HL-60/S4 treated with phorbol 12-myristate 13-acetate at 8.2 ng/mL for 4 days and 3 days (cell line): ENCODE measurements at regions not wholly inside any gene's neighbourhood (a gene's known extent, or its start where the extent isn't known, plus 50 kb on each side); places are given as distances from the start of the nearest gene placed in this dataset.

Source experiments
- in situ Hi-C: fragments of 300-500 bp; cut with MboI; formaldehyde crosslinking; loops from 2 replicates; pipeline ENCODE4 v1.15.0; 2022; ENCODE audit warnings: low sequenced_read_pairs

GRCh38 chr5:54753034-54753433 is 232.4 kb downstream of the ESM1 start:
- in situ Hi-C loops, result no loop called here

- in situ Hi-C loops, result no loop called here
These were observed 231.0 kb downstream of the SNX18 start for GRCh38 chr5:54748527-54748926.

- in situ Hi-C loops, result no loop called here
These were observed 229.3 kb downstream of the SNX18 start for GRCh38 chr5:54746777-54747398.

DNA sequence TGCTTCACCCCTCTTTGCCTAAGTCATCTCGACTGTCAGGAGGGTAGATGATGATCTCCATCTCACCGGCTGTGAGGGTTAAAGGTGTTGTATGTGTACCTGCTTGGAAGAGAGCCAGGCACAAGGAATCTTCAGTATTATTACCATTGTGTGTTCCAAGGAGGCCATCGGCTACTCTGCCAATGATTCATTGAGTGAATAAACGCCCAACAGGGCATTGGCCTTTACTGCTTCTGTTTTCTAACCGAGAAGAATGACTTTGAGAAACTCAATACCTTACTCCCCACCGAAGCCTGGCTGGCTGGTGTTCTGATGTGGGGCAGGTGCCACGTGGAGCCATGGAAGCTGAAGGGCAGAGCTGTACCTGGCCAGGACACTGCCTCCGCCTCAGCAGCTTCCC is 228.8 kb downstream of the SNX18 start:
- in situ Hi-C loops, result no loop called here

DNA sequence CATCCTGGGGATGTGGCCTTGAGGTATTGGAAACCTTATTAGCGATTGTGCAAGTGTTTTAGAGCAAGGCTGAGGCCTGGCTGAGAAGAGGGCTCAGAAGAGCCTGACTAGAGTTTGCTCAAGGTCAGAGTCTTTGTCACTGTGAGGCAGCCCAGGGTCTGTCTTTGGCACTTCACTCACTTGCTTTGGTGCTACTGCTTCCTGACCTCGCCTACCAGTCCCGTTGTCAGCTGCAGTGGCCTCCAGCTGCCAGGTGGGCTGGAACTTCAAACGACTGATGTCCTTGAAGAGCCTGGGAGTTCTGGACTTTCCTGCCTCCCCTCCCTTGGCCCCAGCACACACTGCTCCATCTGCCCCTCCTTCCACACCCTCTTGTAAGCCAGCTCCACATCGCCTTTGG is 228.0 kb downstream of the SNX18 start:
- in situ Hi-C loops, result no loop called here

- in situ Hi-C loops, result no loop called here
These were observed 226.6 kb downstream of the SNX18 start for GRCh38 chr5:54743997-54744788.

- in situ Hi-C loops, result no loop called here
These were observed 226.0 kb downstream of the SNX18 start for GRCh38 chr5:54743581-54743980.

DNA sequence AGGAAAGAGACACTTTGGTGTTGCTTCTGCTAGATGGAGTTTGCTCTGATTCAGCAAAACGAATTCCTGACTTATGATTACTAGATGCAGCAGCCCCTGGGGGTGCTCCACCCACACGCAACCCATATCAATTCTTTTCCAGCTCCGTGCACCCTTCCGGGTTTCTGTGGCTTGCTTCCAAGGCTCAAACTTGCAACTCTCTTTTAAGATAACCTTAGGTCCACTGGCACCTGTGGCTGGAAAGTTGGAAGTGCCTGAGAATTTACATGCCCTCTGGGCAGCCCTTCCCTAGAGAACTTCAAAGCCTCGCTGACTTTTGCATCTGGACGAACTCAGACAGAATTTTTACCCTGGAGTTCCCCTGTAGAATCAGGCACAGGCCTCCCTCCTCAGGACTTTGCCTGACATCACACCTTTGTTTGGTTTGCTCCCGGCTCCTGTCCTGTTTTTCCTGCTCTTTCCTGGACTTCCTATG is 224.9 kb downstream of the SNX18 start:
- in situ Hi-C loops, result no loop called here

DNA sequence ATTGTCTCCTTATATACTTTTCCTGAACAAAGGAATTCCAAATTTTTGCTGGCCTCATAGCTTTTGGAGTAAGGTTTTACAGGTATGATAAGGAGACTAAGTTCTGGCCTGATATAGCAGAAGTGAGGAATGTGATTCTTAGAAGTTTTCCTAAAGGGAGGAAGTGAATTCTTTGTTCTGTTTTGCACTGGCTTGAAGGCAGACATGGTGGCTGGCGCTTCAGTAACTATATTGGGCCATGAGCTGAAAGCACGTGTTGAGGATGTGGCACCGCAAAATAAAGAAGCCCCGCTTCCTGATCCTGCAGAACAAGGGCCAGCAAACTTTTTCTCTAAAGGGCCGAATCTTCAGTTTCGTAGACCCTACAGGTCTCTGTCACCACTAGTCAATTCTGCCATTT is 224.2 kb downstream of the SNX18 start:
- in situ Hi-C loops, result no loop called here

DNA sequence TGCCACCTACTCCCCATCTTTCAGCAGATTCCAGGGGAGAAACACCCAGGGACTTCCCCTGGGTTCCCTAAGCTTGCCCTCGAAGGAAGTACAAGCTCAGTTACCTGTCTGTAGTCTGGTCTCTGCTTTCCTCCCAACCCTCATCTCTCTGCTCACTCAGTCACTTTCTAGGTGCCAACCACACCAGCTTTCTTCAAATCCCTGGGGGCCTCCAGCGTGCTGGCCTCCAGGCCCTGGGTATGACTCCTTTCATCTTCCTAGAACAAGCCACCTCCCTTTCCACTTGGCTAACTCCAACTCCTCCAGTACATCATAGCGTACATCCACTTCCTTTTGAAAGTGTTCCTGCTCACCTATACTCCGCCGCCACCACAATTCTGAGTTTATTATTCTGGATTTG is 222.6 kb downstream of the SNX18 start:
- in situ Hi-C loops, result no loop called here

DNA sequence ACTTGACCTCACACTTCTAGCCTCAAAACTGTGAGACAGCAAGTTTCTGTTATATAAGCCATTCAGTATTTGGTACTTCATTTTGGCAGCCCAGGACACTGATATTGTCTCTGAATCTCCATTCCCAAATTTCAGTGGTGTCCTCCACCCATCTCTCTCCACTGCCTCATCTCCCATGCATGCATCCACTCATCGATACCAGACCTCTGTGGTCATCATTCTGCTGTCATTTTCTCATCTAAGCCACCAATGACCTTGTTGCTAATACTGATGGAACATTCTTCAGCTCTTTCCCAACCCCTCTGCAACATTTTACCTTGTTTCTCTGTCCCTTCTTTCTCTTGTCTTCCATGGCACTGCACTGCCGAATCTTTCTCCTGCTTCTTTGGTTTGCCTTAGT is 221.8 kb downstream of the SNX18 start:
- in situ Hi-C loops, result no loop called here

GRCh38 chr5:54738973-54739367 is 221.4 kb downstream of the SNX18 start:
- in situ Hi-C loops, result no loop called here

DNA sequence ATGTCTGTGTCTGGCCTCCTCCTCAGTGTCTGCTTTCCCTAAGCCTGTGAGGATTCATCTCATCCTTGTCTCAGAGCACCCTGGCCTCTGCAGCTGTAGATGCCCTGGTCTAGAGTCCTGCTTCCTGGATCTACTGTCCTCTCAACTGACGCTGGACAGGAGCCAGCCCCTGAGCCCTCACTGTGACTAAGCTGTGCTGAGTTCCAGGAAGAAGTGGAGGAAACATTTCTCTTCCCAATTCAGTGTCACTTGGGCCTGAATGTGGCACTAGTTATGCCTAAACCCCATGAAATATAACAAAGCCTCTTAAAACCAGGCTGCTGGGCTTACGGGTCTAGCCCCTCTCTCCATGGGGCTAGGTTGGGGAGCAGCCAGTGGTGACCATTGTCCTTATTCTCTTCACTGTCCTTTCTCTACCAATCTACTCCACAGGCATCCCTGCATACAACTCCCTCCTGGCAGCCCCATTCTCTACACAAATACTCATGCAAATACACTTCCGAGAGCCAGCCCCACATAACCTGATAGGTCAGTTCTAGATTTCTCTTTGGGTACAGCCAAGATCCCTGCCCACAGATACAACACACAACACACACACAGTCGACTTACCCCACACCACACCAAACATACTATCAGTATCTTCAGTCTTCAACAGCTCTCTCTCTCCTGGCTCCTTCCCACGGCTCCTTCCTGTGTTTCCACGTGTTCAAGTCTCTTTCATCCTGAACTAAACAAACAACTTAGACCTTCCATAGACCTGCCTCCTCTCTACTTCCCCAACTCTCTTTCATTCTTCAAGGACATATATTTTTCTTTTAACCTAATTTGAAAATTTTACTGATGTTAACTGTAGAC is 220.8 kb downstream of the SNX18 start:
- in situ Hi-C loops, result no loop called here

DNA sequence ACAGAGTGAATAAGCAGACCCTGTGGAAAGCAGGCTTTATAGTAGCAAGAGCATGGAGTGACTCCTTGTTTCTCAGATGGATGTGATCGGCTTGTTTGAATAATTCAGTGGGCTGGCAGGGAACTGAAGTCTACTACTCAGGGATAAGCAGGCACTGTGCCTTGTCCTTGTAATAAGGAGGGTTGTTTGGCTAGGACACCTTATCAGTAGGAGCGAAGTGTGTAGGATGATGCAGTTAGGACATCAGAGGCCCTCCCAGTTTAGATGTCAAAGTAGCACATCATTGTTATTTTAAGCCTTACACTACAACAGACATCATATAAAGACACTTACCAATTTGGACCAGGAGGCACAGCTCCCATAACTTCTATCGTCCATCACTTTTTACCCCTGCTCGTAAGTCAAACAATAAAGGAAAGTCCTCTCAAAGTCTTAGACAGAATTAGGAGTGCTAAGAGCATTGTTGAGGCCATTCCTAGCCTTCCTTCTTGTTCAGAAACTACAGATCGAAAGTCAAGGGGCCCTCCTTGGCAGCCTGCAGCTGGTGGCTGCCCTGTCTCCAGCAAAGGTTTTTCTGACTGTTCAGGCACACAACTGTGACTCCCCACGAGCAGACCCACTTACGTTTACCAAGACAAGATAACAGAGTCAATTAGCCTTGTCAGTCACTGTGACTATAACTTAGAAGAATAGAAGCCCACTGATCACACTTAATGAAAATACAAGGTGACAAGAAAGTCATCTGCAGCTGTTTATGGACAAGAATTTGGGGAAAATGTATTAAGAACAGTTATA is 218.6 kb downstream of the SNX18 start:
- in situ Hi-C loops, result no loop called here

DNA sequence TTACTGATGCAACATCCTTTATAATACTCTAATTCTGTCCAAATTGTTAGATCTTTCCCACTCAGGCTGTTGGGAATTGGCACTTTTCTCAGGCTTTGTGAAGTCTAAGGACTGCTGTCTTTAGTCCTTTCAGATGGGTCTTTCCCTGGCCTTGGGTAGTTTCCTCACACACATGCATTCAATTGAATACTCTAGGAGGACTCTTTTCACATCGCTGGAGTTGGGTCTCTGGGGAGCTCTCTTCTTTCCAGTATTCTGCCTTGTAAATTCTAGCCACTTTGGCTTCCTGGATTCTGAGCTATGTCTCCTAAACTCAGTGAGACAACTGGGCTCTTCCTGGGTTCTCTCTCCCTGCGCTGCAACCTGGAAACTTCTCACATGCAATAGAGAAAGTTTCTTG is 215.5 kb downstream of the SNX18 start:
- in situ Hi-C loops, result no loop called here

DNA sequence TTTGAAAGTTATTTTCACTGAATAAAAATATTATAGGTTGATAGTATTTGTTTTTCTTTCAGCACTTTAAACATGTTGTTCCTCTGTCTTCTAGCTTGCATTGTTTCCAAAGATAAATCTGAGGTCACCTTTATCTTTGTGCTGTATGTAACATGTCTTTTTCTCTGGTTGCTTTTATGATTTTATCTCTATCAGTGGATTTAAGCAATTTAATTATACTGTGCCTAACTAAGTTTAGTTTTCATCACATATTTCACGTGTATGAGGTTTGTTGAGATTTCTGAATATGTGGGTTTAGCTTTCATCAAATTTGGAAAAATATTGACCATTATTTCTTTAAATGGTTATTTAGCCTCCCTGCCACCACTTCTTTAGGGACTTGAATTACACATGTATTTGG is 214.5 kb downstream of the SNX18 start:
- in situ Hi-C loops, result no loop called here

GRCh38 chr5:54728588-54728915 is 211.0 kb downstream of the SNX18 start:
- in situ Hi-C loops, result no loop called here

DNA sequence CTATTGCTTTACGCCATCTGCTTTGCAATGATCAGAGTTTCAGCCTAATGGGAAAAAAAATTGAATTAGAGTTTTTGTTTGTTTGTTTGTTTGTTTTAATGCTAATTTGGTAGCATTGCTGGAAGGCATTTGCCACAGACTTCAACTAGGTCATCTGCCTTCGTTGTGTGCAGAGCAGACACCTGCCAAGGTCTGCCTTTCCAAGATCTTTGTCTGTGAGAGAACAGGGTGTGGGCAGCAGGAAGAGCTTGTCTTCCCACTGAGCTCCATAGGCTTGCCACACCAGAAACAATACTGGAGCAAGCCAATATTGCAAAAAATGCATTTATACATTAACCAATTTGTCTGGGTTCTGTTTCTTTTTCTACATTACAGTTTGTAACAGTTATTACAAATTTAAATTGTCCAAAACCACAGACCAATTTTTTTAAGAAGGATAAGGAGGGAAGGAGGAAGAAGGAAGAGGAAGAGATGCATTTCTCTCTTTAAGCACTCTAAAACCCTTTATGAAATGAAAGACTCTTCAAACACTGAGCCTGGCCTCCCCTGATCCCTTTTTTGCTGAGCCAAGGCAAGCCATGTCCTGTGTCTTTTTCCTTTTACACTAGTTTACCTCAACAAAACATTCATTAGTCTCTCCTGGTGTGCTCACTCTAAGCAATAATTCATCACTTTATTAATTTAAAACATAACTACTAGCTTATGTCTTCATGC is 210.5 kb downstream of the SNX18 start:
- in situ Hi-C loops, result no loop called here

DNA sequence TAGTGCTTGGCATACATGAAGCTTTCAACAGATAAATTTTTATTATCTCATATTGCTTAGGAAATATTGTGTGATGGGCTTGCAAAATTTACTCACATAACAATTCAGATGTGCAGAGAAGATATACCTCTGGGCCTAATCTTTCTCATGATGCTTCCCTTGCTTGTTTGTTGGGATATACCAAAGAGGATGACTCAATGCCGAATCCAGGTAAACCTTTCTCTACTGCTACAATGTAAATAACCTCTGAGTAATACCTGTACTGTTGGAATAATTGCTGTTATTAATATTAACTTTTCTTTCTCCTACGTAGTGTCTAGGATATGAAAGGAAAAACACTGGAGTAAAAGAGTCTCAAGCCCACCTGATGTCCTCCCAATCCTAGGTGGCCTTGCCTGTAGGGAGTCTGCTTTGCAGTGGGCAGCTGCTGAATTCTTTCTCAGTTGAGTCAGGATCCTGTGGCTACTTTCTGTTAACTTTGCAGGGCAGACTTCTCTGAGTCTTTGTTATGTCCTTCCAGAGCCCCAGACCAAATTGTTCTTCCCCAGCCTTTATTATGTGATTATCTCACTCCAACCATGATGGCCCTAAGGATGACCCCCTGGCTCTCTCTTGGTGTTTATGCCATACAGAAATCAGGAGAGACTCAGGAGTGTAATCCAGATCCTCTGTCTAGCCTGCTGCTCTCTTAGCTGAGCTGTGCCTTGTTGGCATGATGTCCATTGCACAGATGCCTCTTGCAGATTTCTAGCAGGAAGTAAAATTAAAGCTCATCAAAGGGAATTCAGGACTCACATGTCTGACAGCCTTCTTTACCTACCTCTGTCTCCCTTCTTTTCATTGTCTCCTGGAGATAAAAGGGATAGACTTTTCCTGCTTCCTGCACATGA is 208.1 kb downstream of the SNX18 start:
- in situ Hi-C loops, result no loop called here
